IMR-90 (cell line): ENCODE measurements at regions not wholly inside any gene's neighbourhood (a gene's known extent, or its start where the extent isn't known, plus 50 kb on each side); places are given as distances from the start of the nearest gene placed in this dataset.

Experiments used
- BHLHE40 ChIP-seq: fragments of 150-350 bp; IDR thresholded peaks from 2 replicates; pipeline ENCODE4 v1.6.1; 2016; ENCODE audit warnings: mild to moderate bottlenecking, low read depth, low read length
- CEBPB ChIP-seq: IDR thresholded peaks from 2 replicates; pipeline ENCODE4 v1.6.1; 2012; ENCODE audit warnings: low read depth, low read length, improper control_type of control experiment
- CHD1 ChIP-seq: IDR thresholded peaks from 2 replicates; pipeline ENCODE4 v1.6.1; 2012; ENCODE audit warnings: low read depth, low read length, improper control_type of control experiment
- MAFK ChIP-seq: IDR thresholded peaks from 2 replicates; pipeline ENCODE4 v1.6.1; 2012; ENCODE audit warnings: low read depth, low read length, improper control_type of control experiment
- MAZ ChIP-seq: IDR thresholded peaks from 2 replicates; pipeline ENCODE4 v1.6.1; 2012; ENCODE audit warnings: low read depth, mild to moderate bottlenecking, low read length, improper control_type of control experiment, moderate library complexity, borderline replicate concordance
- MXI1 ChIP-seq: IDR thresholded peaks from 2 replicates; pipeline ENCODE4 v1.6.1; 2012; ENCODE audit warnings: low read depth, mild to moderate bottlenecking, low read length, moderate library complexity, borderline replicate concordance
- POLR2A ChIP-seq: IDR thresholded peaks from 2 replicates; pipeline ENCODE4 v1.6.1; 2012; ENCODE audit warnings: mild to moderate bottlenecking, low read depth, low read length
- RAD21 ChIP-seq: IDR thresholded peaks from 2 replicates; pipeline ENCODE4 v1.6.1; 2012; ENCODE audit warnings: low read length, improper control_type of control experiment
- RCOR1 ChIP-seq: IDR thresholded peaks from 2 replicates; pipeline ENCODE4 v1.6.1; 2012; ENCODE audit warnings: mild to moderate bottlenecking, low read length, improper control_type of control experiment; ENCODE audit not compliant: insufficient replicate concordance
- TF ChIP-seq, protein P1 (sequence below): conservative IDR thresholded peaks from 2 replicates; pipeline ENCODE4 v1.5.1; 2012; ENCODE audit warnings: mild to moderate bottlenecking, low read depth, low read length, improper control_type of control experiment
- TF ChIP-seq, protein P2 (sequence below): fragments of 150-350 bp; IDR thresholded peaks from 2 replicates; pipeline ENCODE4 v1.6.1; 2017; ENCODE audit warnings: mild to moderate bottlenecking, antibody characterized with exemption, low read length, low read depth

DNA sequence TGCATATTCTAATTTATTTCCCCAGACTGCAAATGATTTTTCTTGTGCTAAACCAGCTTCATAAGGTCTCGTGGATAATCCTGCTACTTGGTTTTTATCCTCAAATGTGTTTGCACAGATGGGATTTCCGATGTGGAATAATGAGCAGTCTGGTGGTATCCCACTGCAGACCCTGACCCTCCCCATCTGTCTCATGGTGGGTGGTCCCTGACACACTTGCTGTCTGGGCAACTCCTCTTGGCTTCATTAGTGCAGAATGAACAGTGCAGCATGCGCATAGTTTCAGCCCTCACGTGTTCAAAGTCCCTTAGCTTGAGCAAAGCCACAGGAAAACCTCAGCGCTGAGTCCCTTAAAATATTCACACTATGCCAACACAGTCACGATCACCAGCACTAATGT lies 996.5 kb downstream of the AACS start:
- TF ChIP-seq, protein P1, sequence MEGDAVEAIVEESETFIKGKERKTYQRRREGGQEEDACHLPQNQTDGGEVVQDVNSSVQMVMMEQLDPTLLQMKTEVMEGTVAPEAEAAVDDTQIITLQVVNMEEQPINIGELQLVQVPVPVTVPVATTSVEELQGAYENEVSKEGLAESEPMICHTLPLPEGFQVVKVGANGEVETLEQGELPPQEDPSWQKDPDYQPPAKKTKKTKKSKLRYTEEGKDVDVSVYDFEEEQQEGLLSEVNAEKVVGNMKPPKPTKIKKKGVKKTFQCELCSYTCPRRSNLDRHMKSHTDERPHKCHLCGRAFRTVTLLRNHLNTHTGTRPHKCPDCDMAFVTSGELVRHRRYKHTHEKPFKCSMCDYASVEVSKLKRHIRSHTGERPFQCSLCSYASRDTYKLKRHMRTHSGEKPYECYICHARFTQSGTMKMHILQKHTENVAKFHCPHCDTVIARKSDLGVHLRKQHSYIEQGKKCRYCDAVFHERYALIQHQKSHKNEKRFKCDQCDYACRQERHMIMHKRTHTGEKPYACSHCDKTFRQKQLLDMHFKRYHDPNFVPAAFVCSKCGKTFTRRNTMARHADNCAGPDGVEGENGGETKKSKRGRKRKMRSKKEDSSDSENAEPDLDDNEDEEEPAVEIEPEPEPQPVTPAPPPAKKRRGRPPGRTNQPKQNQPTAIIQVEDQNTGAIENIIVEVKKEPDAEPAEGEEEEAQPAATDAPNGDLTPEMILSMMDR = no peak
- no peak for TF ChIP-seq RCOR1
- no peak for TF ChIP-seq RAD21
- no peak for TF ChIP-seq CEBPB
- no peak for TF ChIP-seq POLR2A
- no peak for TF ChIP-seq CHD1
- TF ChIP-seq BHLHE40 = no peak
- TF ChIP-seq, protein P2, sequence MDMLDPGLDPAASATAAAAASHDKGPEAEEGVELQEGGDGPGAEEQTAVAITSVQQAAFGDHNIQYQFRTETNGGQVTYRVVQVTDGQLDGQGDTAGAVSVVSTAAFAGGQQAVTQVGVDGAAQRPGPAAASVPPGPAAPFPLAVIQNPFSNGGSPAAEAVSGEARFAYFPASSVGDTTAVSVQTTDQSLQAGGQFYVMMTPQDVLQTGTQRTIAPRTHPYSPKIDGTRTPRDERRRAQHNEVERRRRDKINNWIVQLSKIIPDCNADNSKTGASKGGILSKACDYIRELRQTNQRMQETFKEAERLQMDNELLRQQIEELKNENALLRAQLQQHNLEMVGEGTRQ = no peak
- TF ChIP-seq MAFK = no peak
- no peak for TF ChIP-seq MXI1
- TF ChIP-seq MAZ = no peak
